ENCODE measurements at regions not wholly inside any gene's neighbourhood (a gene's known extent, or its start where the extent isn't known, plus 50 kb on each side); places are given as distances from the start of the nearest gene placed in this dataset.
"Not testable (repeated sequence)": the region's sequence is repeated elsewhere in the genome, so short reads cannot be mapped to it uniquely, and the experiment has no call there.

DNA sequence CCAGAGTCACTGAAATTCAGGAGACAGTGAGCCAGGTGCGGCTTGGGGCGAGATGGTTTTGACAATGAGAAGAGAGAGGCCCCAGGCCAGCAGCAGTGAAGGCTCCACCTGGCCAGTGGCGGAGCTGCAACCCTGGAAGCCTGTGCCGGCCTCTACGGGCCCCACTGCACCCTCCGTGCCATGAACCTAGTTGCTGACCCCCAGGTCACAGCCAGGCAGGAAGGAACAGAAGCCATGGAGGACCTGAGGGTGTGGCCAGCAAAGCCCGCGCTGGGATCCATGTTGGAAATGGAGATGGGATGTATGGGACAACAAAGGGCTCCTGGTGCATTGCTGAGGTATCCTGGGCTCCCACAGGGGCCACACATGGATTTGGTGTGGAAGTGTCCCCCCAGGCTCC is 1528.5 kb downstream of the BRD1 start:
- no peak for DNase-seq (ENCODE audit: low read depth in 3 of 3)

DNA sequence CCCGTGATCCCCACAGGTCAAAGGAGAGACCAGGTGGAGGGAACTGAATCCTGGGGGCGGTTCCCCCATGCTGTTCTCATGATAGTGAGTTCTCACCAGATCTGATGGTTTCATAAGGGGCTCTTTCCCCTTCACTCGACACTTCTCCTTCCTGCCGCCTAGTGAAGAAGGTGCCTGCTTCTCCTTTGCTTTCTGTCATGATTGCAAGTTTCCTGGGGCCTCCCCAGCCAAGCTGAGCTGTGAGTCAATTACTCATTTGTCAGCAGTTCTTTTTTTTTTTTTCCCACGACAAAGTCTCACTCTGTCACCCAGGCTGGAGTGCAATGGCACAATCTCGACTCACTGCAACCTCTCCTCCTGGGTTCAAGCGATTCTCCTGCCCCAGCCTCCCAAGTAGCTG is 1530.4 kb downstream of the BRD1 start:
- DNase-seq (ENCODE audit: low read depth in 3 of 3): no peak

DNA sequence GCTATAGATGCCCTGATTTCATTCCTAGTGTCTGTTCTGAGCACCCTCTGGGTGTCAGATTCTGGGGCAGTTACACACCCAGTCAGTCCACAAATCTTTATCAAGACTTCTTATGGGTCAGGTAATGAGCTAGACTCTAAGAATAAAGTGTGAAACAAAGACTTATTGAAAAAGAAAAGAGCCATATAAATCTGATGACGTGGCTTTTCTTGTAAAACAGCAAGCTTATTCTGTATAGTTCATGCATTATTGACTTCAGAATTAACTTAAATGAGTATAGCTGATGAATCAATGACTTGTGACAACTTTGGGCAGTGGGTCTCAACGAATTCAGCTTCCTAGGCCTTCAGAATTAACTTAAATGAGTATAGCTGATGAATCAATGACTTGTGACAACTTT is 1527.5 kb downstream of the TBC1D22A start:
- not testable (repeated sequence) for DNase-seq (ENCODE audit: low read depth in 3 of 3)

DNA sequence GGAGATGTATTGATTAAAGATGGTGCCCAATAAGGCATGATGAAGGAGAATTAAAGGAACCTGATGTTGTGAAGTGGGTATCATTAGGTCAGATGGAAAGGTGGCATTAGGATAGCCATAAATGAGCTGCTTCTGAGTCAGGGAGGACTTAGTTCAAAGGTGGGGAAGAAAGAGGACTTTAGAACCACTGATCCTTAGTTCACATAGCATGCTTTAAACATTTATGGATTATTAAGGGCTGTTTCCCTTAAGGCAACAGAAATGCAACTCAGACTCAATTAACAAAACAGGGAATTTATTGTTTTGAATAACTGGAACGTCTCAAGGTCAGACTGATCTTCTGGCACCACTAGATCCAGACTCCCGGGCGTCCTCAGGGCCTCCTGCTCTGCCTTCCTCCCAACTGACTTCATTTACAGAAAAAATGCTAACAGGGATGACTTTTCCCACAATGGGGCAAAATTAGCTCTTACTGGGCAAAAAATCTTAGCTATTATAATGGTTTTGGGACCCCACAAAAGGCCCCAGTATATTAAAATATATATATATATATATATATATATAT is 1526.0 kb downstream of the TBC1D22A start:
- DNase-seq (ENCODE audit: low read depth in 3 of 3): no peak

DNA sequence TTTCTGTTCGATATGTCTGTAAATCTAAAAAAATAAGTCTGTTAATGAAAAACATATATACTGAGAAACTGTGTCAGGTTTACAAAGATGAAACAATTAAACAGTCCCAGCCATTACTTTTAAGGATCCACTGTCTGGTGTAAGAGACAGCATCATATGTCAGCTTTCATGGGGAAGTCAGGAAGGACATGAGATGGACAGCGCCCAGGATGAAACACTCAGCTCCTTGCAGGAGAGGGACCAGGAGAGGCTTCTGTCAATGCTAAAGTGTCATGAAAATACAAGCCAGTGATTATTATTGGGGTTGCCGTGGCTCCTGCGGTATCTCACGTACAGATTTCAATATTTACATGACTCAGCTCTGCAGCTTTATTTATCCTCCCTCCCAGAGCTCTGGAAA is 1524.6 kb downstream of the TBC1D22A start:
- no peak for DNase-seq (ENCODE audit: low read depth in 3 of 3)

DNA sequence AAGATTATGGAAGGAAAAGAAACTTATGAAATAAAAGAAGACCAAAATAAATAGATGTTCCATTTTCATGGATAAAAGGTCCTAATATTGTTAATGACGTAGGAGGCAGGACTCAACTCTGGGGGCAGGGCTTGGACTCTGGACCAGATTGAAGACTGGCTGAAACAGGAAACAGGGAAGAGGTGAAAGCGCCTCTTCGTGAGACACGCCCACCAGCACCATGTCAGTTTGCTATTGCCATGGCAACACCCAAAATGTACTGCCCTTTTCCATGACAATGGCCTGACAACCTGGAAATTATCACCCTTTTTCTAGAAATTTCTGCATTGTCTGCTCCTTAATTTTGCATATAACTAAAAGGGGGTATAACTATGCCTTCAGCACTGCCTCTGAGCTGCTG is 1522.2 kb downstream of the TBC1D22A start:
- DNase-seq (ENCODE audit: low read depth in 3 of 3): no peak

DNA sequence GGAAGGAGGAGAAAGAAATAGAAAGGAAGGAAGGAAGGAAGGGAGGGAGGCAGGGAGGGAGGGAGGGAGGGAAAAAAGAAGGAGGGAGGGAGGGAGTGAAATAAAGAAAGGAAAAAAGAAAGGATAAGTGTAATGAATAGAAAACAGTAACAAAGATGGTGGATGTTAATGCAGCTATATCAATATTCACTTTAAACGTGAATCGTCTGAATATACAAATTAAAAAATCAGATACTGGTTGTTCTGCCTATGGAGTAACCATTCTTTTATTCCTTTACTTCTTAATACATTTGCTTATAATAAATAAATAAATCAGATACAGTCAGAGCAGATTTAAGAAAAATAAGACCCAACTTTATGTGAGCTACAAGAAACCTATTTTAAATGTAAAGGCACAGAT is 1520.4 kb downstream of the TBC1D22A start:
- DNase-seq (ENCODE audit: low read depth in 3 of 3): no peak

DNA sequence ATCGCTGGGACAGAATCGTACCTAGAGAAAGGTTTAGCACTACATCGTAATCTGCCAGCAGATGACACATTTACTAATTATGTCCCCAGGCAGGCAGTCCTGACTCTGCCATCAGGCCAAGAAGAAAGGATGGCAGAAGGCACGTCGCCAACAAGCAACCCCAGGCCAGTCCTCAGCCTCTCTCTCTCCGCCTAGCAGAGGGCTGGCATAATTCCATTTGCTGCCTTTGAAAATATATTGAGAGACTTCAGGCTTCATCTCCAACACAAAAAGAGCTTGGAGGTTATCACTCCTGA is 1517.0 kb downstream of the TBC1D22A start:
- no peak for DNase-seq (ENCODE audit: low read depth in 3 of 3)

DNA sequence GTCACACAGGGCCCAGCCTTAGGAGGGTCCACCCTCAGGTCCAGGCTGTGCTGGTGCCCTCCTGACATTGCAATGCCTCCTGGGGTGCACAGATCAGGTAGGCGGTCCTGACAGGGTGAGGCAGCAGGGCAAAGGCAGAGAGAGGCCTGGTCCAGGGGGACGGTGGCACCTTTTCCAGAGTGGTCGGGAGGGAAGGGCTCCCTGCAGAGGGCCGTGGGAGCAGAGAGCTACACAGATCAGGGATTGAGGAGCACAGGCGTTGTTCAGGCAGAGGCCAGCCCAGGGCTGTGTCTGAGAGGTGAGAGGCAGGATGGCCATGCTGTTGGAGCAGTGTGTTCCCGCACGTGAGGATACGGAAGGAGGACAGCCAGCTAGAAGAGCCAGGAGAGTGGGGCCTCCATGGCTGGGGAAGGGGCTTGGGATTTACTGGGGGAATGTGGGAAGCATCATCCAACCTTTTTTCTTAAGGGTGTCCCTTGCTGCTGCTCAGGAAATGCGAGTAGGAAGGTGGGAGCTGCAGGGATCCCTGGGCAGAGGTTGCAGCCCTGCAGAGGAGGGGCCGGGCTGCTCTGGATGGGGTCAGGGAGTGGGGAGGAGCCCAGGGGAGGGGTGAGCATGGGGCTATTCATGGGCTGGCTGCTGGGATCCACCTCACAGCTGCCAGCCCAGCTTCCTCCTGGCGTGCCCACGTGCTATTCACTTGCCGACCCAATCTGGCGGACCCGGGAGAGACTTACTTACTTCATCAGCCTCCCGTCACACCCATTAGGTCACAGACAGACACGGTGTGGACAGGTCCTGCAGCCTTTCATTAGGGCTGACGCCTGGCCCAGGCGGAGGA is 1516.4 kb downstream of the TBC1D22A start:
- no peak for DNase-seq (ENCODE audit: low read depth in 3 of 3)

DNA sequence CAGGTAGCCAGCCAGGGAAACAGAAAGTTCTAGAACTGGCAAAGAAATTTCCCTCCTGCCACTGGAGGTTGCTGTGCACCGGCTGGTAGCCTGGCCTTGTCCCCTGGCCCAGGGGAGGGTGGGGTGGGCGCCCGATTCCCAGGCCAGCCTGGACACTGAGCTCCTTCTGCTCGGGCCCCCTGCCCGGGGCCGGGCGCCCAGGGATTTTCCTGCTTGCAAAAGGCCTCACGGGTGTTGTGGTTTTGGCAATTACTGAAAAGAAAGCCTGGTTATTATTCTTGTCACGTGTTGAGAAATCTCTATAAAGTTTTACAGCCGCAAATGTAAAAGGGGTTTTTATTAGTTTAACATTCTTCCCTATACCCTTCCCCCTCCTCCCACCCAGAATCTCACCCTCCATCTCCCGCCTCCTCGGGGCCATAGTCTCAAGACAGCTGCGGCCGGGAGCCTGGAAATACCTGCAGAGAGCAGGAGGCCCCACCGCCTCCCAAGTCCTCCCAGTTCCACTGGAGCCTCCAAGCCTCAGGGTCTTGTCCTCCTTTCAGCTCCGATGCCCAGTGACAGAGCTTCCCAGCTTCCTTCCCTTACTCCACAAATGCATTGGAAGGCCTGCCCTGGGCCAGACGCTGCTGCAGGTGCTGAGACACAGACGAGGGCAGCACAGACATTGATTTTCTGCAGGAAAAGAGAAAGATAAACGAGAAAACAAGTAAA is 1515.6 kb downstream of the TBC1D22A start:
- DNase-seq (ENCODE audit: low read depth in 3 of 3): no peak

DNA sequence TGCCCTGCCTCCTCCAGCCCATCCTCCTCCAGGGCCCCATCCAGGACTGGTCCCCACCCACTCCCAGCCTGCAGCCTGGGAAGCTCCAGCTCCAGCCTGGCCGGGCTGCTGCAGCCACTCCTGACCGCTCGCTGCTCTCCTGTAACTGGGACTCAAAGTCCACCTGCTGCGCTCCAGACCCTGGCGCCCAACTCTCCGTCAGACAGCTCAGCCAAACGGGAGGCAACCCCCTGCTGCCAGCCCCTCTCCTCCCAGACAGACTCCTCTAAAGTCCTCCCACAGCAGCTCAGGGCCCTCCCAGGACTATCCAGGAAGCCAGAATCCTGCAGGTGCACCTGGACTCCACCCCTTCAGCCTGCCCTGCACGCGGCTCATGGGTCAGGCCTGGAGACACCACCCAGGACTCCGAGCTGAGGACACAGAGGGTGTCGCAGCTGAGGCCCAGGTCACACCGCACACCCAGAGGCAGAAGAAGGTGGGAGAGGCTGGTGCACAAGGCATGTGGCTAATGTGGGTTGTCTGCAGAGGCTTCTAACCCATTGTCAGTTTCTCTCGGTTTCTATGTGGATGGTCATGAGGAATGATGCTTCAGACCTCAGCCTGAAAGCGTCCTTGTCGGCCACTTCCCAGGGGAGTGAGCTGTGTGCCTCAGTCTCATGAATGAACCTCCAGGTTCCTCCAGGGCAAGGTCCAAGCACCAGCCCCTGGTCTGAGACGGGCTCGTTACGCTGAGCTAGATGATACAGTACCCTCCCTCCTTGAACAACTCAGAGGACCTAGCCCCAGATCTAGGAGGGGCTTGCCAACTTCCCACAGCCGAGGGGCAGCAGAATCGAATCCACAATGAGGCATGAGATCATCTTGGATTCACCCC is 1514.8 kb downstream of the TBC1D22A start:
- DNase-seq (ENCODE audit: low read depth in 3 of 3): no peak

DNA sequence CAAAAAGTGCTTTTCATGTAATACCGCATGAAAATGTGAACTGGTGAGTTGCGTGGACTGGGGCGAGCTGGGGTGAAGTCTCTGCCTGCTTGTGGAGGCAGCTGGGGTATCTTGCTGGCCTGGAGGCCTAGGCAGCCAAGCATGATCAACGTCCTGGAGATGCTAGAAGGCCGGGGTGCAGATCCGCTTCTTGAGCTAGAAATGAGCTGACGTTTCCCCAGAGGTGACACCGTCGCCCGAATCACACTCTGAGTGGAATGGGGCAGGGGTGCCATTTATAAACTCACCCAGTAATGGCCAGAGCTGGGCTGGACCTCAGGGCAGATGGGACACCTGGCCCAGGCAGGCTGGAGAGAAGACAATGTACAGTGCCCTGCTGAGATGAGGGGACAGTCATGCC is 1513.0 kb downstream of the TBC1D22A start:
- DNase-seq (ENCODE audit: low read depth in 3 of 3): no peak

DNA sequence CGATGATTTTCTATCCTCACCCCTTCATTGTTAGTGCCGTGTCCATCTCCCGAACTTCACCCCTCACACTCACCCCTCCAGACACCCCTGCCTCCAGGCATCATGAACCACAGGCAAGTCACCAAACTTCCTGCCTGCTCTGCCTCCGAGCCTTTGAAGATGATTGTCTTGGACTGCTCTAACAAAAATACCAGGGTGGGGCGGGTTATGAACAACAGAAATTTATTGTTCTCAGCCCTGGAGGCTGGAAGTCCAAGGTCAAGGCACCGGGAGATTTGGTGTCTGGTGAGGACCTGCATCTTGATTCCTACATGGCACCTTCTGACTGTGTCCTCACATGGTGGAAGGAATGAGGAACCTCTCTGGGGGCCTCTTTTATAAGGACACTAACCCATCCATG is 1508.3 kb downstream of the TBC1D22A start:
- no peak for DNase-seq (ENCODE audit: low read depth in 3 of 3)

DNA sequence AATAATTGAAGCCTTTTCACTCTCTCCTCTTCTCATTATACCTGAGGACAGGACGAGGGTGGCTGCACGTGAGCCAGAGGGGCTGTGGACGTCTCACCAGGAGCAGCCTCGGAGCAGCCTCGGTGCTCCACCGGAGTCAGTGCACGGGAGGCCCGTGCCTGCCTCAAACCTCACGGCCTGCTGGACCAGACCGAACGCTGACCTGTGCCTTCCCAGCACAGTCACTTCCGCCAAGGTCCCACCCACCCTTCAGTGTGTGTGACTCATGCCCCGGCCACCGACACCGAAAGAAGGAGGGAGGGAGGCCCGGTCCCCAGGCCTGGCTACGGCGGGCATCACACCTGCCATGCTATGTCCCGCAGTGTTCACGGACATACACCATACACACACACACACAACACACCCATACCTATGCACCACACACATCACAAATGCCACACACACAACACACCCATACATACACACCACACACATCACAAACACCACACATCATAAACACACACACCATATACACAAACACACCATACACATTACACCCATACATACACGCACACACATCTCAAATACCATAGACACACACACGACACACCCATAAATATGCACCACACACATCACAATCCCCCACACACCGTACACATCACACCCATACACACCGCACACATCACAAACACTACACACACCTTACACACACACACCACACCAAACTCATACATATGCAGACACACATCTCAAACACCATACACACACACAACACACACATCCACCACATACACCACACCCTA is 1506.5 kb downstream of the TBC1D22A start:
- no peak for DNase-seq (ENCODE audit: low read depth in 3 of 3)

DNA sequence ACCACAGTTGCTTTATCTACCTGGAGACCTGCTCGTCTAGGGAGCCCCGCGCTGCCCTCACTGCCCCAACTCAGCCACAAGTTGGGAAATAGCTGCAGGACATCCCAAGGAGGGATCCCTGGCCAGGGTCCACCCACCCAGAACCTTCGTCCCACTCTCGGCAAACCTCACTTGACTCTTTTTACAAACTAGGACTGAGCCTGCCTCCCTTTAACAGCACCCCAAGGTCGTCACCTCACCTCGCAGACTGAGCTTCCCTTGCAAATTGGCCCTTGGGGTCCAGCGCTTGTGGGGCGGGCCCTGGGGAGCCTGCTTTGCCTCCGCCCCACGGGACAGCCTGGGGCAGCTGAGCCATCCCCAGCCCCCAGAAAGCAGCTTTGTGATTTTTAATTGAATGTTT is 1505.8 kb downstream of the TBC1D22A start:
- no peak for DNase-seq (ENCODE audit: low read depth in 3 of 3)

DNA sequence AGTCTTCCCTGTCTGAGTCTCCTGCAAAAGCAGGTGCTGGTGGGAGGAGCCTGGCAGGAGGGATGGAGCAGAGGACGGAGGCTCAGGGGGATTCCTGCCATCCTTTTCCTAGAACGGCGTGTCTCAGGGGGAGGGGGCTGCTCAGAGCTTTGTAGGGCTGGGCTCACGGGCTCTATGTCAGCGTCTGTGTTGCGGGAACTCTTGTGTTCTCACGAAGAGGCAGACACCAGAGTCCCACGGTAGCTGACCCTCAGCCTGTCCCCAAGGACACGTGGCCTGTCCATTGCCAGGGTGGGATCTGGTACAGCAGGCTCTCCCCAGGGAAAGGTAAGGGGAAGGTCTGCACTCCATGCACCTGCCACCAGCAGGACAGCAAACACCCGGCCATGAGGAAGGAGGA is 1505.2 kb downstream of the TBC1D22A start:
- DNase-seq (ENCODE audit: low read depth in 3 of 3): no peak

DNA sequence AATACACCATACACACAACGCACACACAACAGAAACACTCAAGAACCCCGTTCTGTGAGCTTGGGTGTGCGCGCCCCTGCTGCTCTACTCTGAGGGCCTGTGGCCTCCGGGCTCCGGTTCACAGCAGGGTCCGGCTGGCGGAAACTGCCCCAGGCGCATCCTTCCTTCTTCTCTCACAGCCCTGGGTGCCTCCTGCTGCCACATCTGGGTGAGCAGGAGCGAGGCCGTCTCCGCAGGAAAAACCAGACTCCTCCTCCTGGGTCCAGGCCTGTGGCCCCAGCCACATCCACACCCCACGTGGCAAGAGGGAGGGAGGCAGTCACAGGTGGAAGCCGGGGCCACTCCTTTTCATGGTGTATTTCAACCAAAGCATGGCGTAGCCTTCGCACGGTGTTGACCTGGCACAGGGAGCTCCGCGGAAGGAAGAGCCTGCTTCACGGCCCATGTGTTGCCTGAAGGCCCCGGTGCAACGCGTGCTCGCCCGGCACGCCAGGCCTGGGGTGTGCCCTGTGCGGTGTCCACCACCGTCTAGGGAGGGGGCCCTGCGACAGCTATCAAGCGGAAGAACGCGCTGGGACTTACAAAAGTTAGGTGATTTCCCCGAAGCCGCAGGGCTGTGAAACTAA is 1502.7 kb downstream of the TBC1D22A start:
- no peak for DNase-seq (ENCODE audit: low read depth in 3 of 3)

DNA sequence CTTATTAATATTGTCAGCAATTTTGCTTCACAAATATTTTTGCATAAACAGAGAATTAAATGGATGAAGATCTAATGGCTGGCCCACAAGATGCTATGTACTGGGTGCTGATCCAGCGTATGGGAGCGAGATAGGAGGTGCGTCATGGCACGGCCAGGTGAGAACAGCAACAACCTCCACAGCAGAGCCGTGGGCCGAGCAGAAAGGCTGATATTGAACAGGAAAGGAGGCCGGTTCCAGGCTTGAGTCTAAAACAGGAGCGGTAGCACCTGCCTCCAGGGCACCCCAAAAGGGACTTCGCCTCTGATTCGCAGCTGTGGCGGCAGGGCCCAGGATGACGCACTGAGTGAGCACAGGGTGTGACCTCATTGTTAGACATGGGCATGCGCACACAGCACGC is 1502.1 kb downstream of the TBC1D22A start:
- no peak for DNase-seq (ENCODE audit: low read depth in 3 of 3)

DNA sequence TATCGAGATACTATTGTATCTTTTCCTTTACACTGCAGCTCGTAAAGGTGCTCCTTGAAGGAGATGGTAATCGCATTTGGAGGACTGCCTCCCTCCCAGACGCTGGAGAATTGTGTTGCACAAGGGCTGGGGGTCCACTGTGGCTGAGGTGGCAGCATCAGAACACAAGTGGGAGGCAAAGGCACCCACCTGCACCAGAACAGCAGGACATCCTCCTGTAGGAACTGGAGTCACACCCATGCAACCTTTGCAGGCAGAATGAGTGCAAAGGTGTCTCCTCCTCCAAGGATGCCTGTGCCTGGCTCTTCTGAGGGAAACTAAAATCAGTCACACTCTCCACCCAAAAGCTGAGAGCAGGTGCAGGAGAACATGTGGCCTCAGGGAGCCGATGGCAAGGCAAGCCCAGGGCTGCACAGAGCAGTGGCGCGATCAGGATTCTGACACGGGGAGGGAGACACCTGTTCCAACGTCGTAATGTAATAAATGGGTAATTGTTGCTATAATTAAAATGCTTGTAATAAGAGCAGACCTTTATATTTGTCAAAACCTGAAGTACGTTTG is 1501.4 kb downstream of the TBC1D22A start:
- no peak for DNase-seq (ENCODE audit: low read depth in 3 of 3)

DNA sequence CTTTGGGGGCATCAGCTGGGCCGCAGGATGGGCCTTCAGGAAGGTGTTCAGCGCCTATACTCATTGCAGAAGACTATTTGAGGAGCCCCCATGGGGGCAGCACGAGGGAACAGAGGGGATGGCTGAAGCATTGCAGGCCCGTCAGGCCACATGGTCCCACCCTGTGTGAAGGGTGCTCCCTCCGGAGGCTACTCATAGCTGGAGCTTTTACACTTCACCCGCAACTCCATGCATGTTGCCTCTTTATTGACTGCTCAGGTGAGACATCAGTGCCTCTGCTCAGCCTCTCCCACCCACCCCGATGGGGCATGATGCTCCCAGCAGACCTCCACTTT is 1500.9 kb downstream of the TBC1D22A start:
- DNase-seq (ENCODE audit: low read depth in 3 of 3): no peak
